Hippocampal formation (tissue), 2 donors: ENCODE measurements at regions not wholly inside any gene's neighbourhood (a gene's known extent, or its start where the extent isn't known, plus 50 kb on each side); places are given as distances from the start of the nearest gene placed in this dataset.

Experiments
- DNase-seq, 2 donors: peaks; one replicate each; lab custom pipeline; 2025; lab: John Stamatoyannopoulos, UW

GRCh38 chr3:135867911-135868310, 97.6 kb upstream of the PPP2R3A start:
- DNase-seq: no peak

GRCh38 chr3:135868801-135869200, 96.7 kb upstream of the PPP2R3A start:
- DNase-seq: no peak

- no peak for DNase-seq
Observed at GRCh38 chr3:135869439-135870105, 96.0 kb upstream of the PPP2R3A start.

- peak in 1 of 2 donors; percentile 3 for DNase-seq
Observed at GRCh38 chr3:135871311-135871710, 94.2 kb upstream of the PPP2R3A start.

- no peak for DNase-seq
Observed at GRCh38 chr3:135874035-135874434, 91.5 kb upstream of the PPP2R3A start.

- no peak for DNase-seq
Observed at GRCh38 chr3:135878501-135878900, 87.0 kb upstream of the PPP2R3A start.

- no peak for DNase-seq
Observed at GRCh38 chr3:135885885-135886284, 79.6 kb upstream of the PPP2R3A start.

GRCh38 chr3:135887220-135887619, 78.3 kb upstream of the PPP2R3A start:
- no peak for DNase-seq

- no peak for DNase-seq
Observed at GRCh38 chr3:135889443-135889842, 76.1 kb upstream of the PPP2R3A start.

- no peak for DNase-seq
Observed at GRCh38 chr3:135891121-135891520, 74.4 kb upstream of the PPP2R3A start.

GRCh38 chr3:135895106-135895733, 70.3 kb upstream of the PPP2R3A start:
- peak; percentile 55 to 56 for DNase-seq

- no peak for DNase-seq
Observed at GRCh38 chr3:135895734-135896121, 69.8 kb upstream of the PPP2R3A start.

- DNase-seq: no peak
Observed at GRCh38 chr3:135896613-135897012, 68.9 kb upstream of the PPP2R3A start.

- no peak for DNase-seq
Observed at GRCh38 chr3:135897715-135898114, 67.8 kb upstream of the PPP2R3A start.

- DNase-seq: no peak
Observed at GRCh38 chr3:135898774-135899173, 66.8 kb upstream of the PPP2R3A start.

GRCh38 chr3:135905058-135905724, 60.3 kb upstream of the PPP2R3A start:
- peak in 1 of 2 donors; percentile 5 for DNase-seq

- no peak for DNase-seq
Observed at GRCh38 chr3:135907422-135908165, 57.9 kb upstream of the PPP2R3A start.

- no peak for DNase-seq
Observed at GRCh38 chr3:135908225-135908624, 57.3 kb upstream of the PPP2R3A start.

- DNase-seq: no peak
Observed at GRCh38 chr3:135908737-135909136, 56.8 kb upstream of the PPP2R3A start.

GRCh38 chr3:135911110-135911509, 54.4 kb upstream of the PPP2R3A start:
- DNase-seq: no peak

GRCh38 chr3:135915206-135915605, 50.3 kb upstream of the PPP2R3A start:
- no peak for DNase-seq
